Endothelial cell (in vitro differentiated cells): ENCODE measurements at regions not wholly inside any gene's neighbourhood (a gene's known extent, or its start where the extent isn't known, plus 50 kb on each side); places are given as distances from the start of the nearest gene placed in this dataset.

ENCODE experiments used
- DNase-seq: peaks from one replicate; pipeline ENCODE4 v3.0.0; 2021; ENCODE audit warnings: low spot score
- H3K27ac Mint-ChIP-seq: one replicate; pipeline ENCODE4 v1.8.0; 2021; ENCODE audit warnings: mixed read lengths, inconsistent platforms; ENCODE audit not compliant: unreplicated experiment
- H3K27me3 Mint-ChIP-seq: one replicate; pipeline ENCODE4 v1.8.0; 2021; ENCODE audit warnings: mild to moderate bottlenecking, moderate library complexity, mixed read lengths, inconsistent platforms; ENCODE audit not compliant: unreplicated experiment
- H3K36me3 Mint-ChIP-seq: one replicate; pipeline ENCODE4 v1.8.0; 2021; ENCODE audit warnings: mild to moderate bottlenecking, low read depth, mixed read lengths, inconsistent platforms; ENCODE audit not compliant: unreplicated experiment
- H3K4me1 Mint-ChIP-seq: one replicate; pipeline ENCODE4 v1.8.0; 2021; ENCODE audit warnings: mild to moderate bottlenecking, mixed read lengths, inconsistent platforms; ENCODE audit not compliant: unreplicated experiment
- H3K4me3 Mint-ChIP-seq: one replicate; pipeline ENCODE4 v1.8.0; 2021; ENCODE audit warnings: mild to moderate bottlenecking, mixed read lengths, inconsistent platforms; ENCODE audit not compliant: unreplicated experiment
- H3K9me3 Mint-ChIP-seq: one replicate; pipeline ENCODE4 v1.8.0; 2021; ENCODE audit warnings: mixed read lengths, inconsistent platforms; ENCODE audit not compliant: unreplicated experiment
- TF ChIP-seq, protein P1 (sequence below): fragments of 200-600 bp; sonication (generic); IDR thresholded peaks from one replicate; pipeline ENCODE4 v1.5.0; 2021; ENCODE audit warnings: antibody characterized with exemption; ENCODE audit not compliant: unreplicated experiment

- no peak overlapping the region for H3K27ac Mint-ChIP-seq
- no peaks in the 10 kb centered on the region for H3K9me3 Mint-ChIP-seq
- H3K27me3 Mint-ChIP-seq, result no peaks in the 10 kb centered on the region
- no peaks in the 10 kb centered on the region for H3K36me3 Mint-ChIP-seq
- DNase-seq, result no peak
- no peaks in the 10 kb centered on the region for H3K4me1 Mint-ChIP-seq
- H3K4me3 Mint-ChIP-seq, result no peak overlapping the region
- TF ChIP-seq, protein P1, sequence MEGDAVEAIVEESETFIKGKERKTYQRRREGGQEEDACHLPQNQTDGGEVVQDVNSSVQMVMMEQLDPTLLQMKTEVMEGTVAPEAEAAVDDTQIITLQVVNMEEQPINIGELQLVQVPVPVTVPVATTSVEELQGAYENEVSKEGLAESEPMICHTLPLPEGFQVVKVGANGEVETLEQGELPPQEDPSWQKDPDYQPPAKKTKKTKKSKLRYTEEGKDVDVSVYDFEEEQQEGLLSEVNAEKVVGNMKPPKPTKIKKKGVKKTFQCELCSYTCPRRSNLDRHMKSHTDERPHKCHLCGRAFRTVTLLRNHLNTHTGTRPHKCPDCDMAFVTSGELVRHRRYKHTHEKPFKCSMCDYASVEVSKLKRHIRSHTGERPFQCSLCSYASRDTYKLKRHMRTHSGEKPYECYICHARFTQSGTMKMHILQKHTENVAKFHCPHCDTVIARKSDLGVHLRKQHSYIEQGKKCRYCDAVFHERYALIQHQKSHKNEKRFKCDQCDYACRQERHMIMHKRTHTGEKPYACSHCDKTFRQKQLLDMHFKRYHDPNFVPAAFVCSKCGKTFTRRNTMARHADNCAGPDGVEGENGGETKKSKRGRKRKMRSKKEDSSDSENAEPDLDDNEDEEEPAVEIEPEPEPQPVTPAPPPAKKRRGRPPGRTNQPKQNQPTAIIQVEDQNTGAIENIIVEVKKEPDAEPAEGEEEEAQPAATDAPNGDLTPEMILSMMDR, result no peak
These were observed 215.6 kb downstream of the SLC6A15 start for GRCh38 chr12:84696908-84697540.

GRCh38 chr12:84696281-84696680 is 216.3 kb downstream of the SLC6A15 start:
- no peaks in the 10 kb centered on the region for H3K9me3 Mint-ChIP-seq
- DNase-seq, result no peak

GRCh38 chr12:84694116-84694515 is 218.5 kb downstream of the SLC6A15 start:
- no peak for DNase-seq
- H3K4me1 Mint-ChIP-seq, result peaks cover 2% of the 10 kb centered on the region
- TF ChIP-seq, protein P1, result no peak
- H3K36me3 Mint-ChIP-seq, result no peaks in the 10 kb centered on the region
- H3K27me3 Mint-ChIP-seq, result no peaks in the 10 kb centered on the region
- no peaks in the 10 kb centered on the region for H3K9me3 Mint-ChIP-seq
- H3K27ac Mint-ChIP-seq, result no peak overlapping the region
- H3K4me3 Mint-ChIP-seq, result no peak overlapping the region

More at GRCh38 chr12:84696281-84696680, 216.3 kb downstream of the SLC6A15 start:
- H3K27ac Mint-ChIP-seq, result no peak overlapping the region
- no peak overlapping the region for H3K4me3 Mint-ChIP-seq
- no peaks in the 10 kb centered on the region for H3K36me3 Mint-ChIP-seq
- H3K27me3 Mint-ChIP-seq, result no peaks in the 10 kb centered on the region
- no peaks in the 10 kb centered on the region for H3K4me1 Mint-ChIP-seq
- TF ChIP-seq, protein P1, result no peak

DNA sequence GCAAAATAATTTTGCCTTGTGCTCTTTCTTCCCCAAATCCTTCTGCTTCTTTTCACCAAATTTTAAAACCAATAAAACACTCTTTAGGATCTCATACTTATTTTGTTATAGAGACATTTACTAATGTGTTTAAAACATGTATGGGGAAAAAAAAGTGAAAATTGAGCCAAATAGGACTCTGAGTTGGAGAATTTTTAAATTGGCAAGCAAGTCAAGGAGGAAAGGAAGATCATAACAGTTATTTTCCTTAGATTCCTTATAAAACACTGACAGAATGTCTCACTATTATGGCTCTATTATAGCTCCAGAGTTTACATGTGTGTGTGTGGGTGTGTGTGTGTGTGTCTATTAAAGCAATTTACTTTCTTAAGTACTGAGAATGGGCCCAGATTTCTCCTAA is 220.5 kb downstream of the SLC6A15 start:
- no peaks in the 10 kb centered on the region for H3K27me3 Mint-ChIP-seq
- no peak overlapping the region for H3K27ac Mint-ChIP-seq
- no peaks in the 10 kb centered on the region for H3K36me3 Mint-ChIP-seq
- no peaks in the 10 kb centered on the region for H3K9me3 Mint-ChIP-seq
- H3K4me1 Mint-ChIP-seq, result peaks cover 2% of the 10 kb centered on the region
- no peak overlapping the region for H3K4me3 Mint-ChIP-seq
- no peak for DNase-seq
- TF ChIP-seq, protein P1, result no peak

DNA sequence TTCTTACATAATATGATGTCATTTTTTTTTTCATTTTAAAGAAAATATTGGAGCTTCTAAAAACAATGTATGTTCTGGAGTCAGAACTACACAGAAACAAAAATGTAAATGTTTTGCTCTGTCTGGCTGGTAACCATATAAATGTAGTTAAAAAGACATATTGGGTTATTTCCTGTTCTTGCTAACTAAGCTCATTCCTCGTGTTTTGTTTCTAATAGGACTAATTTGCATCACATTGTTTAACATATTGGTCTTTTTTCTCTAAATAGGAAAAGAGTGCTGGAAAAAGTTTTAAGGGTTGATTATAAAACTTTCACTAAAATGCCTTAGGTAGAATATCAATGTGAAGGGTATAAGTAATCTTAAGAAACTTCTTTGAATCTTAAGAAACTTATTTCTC is 221.3 kb downstream of the SLC6A15 start:
- Mint-ChIP-seq H3K27ac (no peak overlapping the region), H3K36me3 (no peaks in the 10 kb centered on the region), H3K4me3 (no peak overlapping the region), H3K9me3 (no peaks in the 10 kb centered on the region), H3K4me1 (peaks cover 2% of the 10 kb centered on the region), H3K27me3 (no peaks in the 10 kb centered on the region)
- no peak for DNase-seq
- TF ChIP-seq, protein P1, result no peak
